Liver (tissue), 3 donors: ENCODE measurements at regions not wholly inside any gene's neighbourhood (a gene's known extent, or its start where the extent isn't known, plus 50 kb on each side); places are given as distances from the start of the nearest gene placed in this dataset.

Experiments used
- ATF3 ChIP-seq: IDR thresholded peaks from 2 replicates; pipeline ENCODE4 v1.6.1; 2016; ENCODE audit warnings: antibody characterized with exemption
- EGR1 ChIP-seq, 2 donors: IDR thresholded peaks; 2 replicates each; pipeline ENCODE4 v1.6.1; 2016 to 2018; ENCODE audit warnings: antibody characterized with exemption in 2 of 2, low read depth in 2 of 2
- FOXA1 ChIP-seq: IDR thresholded peaks from 2 replicates; pipeline ENCODE4 v1.6.1; 2016; ENCODE audit warnings: antibody characterized with exemption
- FOXA2 ChIP-seq: IDR thresholded peaks from 2 replicates; pipeline ENCODE4 v1.6.1; 2016; ENCODE audit warnings: antibody characterized with exemption
- GABPA ChIP-seq, 2 donors: IDR thresholded peaks in 1 of 2; conservative IDR thresholded peaks in 1 of 2; 2 replicates each; pipeline ENCODE4 v1.6.1; 2016; ENCODE audit warnings: antibody characterized with exemption in 2 of 2, mild to moderate bottlenecking in 1 of 2, moderate library complexity in 1 of 2
- HNF4A ChIP-seq, 2 donors: conservative IDR thresholded peaks; 2 replicates each; pipeline ENCODE4 v1.6.1; 2016; ENCODE audit warnings: antibody characterized with exemption in 2 of 2, mild to moderate bottlenecking in 2 of 2
- JUND ChIP-seq, 2 donors: IDR thresholded peaks; 2 replicates each; pipeline ENCODE4 v1.6.1; 2016; ENCODE audit warnings: antibody characterized with exemption in 2 of 2
- MAX ChIP-seq: IDR thresholded peaks from 2 replicates; pipeline ENCODE4 v1.6.1; 2016; ENCODE audit warnings: antibody characterized with exemption
- RAD21 ChIP-seq, 2 donors: IDR thresholded peaks; 2 replicates each; pipeline ENCODE4 v1.6.1; 2016; ENCODE audit warnings: antibody characterized with exemption in 2 of 2, mild to moderate bottlenecking in 2 of 2
- REST ChIP-seq: IDR thresholded peaks from 2 replicates; pipeline ENCODE4 v1.6.1; 2016; ENCODE audit warnings: antibody characterized with exemption, mild to moderate bottlenecking
- SP1 ChIP-seq: IDR thresholded peaks from 2 replicates; pipeline ENCODE4 v1.6.1; 2018; ENCODE audit warnings: antibody characterized with exemption, mild to moderate bottlenecking
- ZBTB33 ChIP-seq: IDR thresholded peaks from 2 replicates; pipeline ENCODE4 v1.6.1; 2016; ENCODE audit warnings: antibody characterized with exemption
- TF ChIP-seq, protein P1 (sequence below): fragments of 150-350 bp; IDR thresholded peaks from 2 replicates; pipeline ENCODE4 v1.5.1; 2017; ENCODE audit warnings: improper control_type of control experiment, low read depth, low read length; ENCODE audit not compliant: missing input control
- donor health status: healthy.
- donor health status: healthy.

GRCh38 chr2:60280238-60280637, 273.2 kb downstream of the BCL11A start:
- TF ChIP-seq, protein P1, sequence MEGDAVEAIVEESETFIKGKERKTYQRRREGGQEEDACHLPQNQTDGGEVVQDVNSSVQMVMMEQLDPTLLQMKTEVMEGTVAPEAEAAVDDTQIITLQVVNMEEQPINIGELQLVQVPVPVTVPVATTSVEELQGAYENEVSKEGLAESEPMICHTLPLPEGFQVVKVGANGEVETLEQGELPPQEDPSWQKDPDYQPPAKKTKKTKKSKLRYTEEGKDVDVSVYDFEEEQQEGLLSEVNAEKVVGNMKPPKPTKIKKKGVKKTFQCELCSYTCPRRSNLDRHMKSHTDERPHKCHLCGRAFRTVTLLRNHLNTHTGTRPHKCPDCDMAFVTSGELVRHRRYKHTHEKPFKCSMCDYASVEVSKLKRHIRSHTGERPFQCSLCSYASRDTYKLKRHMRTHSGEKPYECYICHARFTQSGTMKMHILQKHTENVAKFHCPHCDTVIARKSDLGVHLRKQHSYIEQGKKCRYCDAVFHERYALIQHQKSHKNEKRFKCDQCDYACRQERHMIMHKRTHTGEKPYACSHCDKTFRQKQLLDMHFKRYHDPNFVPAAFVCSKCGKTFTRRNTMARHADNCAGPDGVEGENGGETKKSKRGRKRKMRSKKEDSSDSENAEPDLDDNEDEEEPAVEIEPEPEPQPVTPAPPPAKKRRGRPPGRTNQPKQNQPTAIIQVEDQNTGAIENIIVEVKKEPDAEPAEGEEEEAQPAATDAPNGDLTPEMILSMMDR = no peak
- no peak for TF ChIP-seq REST
- no peak for TF ChIP-seq SP1
- no peak for TF ChIP-seq MAX
- no peak for TF ChIP-seq RAD21 (IDR thresholded peaks at IDR 0.05)
- no peak for TF ChIP-seq FOXA1
- no peak for TF ChIP-seq ZBTB33
- no peak for TF ChIP-seq JUND (IDR thresholded peaks at IDR 0.05)
- no peak for TF ChIP-seq ATF3
- TF ChIP-seq GABPA (IDR thresholded peaks at IDR 0.05 in 1 of 2, conservative IDR thresholded peaks at IDR 0.05 in 1 of 2) = no peak
- TF ChIP-seq FOXA2 = no peak
- TF ChIP-seq EGR1 (IDR thresholded peaks at IDR 0.05; ENCODE audit: low read depth in 2 of 2) = no peak
- no peak for TF ChIP-seq HNF4A (conservative IDR thresholded peaks at IDR 0.05)
